H1 (cell line): ENCODE measurements at regions not wholly inside any gene's neighbourhood (a gene's known extent, or its start where the extent isn't known, plus 50 kb on each side); places are given as distances from the start of the nearest gene placed in this dataset.

Source experiments
- CTCF ChIA-PET: fragments of 300-600 bp; sonication (Branson Sonifier 250); formaldehyde crosslinking; loops from one replicate; lab custom pipeline; 2021; ENCODE audit not compliant: partially characterized antibody; lab: Charles Lee
- POLR2A ChIA-PET: fragments of 300-600 bp; sonication (Branson Sonifier 250); formaldehyde crosslinking; loops from one replicate; lab custom pipeline; 2021; ENCODE audit warnings: inconsistent platforms; ENCODE audit not compliant: partially characterized antibody; lab: Charles Lee
- DNase-seq, 2 experiments: peaks; one replicate each; pipeline versions ENCODE4 v3.0.0 to v3.0.0-alpha.2; 2010 to 2022; ENCODE audit warnings: low spot score in 2 of 2, low read depth in 1 of 2, mixed read lengths in 1 of 2
- FAIRE-seq: peaks from 2 replicates; lab custom pipeline; 2011; peaks lifted over from hg19 to GRCh38; lab: Jason Lieb, UNC
- H2AFZ ChIP-seq: 2 replicates; pipeline ENCODE4 v1.8.1; 2012; ENCODE audit warnings: low read length, inconsistent platforms
- H2AK5ac ChIP-seq: 2 replicates; pipeline ENCODE4 v1.6.1; 2013; ENCODE audit warnings: low read depth, low read length
- H2BK120ac ChIP-seq: replicated peaks from 2 replicates; pipeline ENCODE3; 2013; ENCODE audit warnings: low read depth, low read length, inconsistent platforms
- H2BK12ac ChIP-seq: 2 replicates; pipeline ENCODE4 v1.6.1; 2013; ENCODE audit warnings: low read depth, low read length
- H2BK15ac ChIP-seq: 2 replicates; pipeline ENCODE4 v1.6.1; 2013; ENCODE audit warnings: low read length
- H2BK20ac ChIP-seq: 2 replicates; pipeline ENCODE4 v1.6.1; 2013; ENCODE audit warnings: low read length
- H2BK5ac ChIP-seq: 2 replicates; pipeline ENCODE4 v1.6.1; 2013; ENCODE audit warnings: low read depth, low read length
- H3K14ac ChIP-seq: 2 replicates; pipeline ENCODE4 v1.6.1; 2013; ENCODE audit warnings: inconsistent platforms; ENCODE audit not compliant: insufficient read length
- H3K18ac ChIP-seq: 2 replicates; pipeline ENCODE4 v1.6.1; 2013; ENCODE audit warnings: low read length; ENCODE audit errors: extremely low read depth
- H3K23ac ChIP-seq: 2 replicates; pipeline ENCODE4 v1.6.1; 2013; ENCODE audit warnings: inconsistent platforms; ENCODE audit not compliant: insufficient read length
- H3K23me2 ChIP-seq: 2 replicates; pipeline ENCODE4 v1.6.1; 2013; ENCODE audit warnings: low read depth, low read length
- H3K27ac ChIP-seq: 2 replicates; pipeline ENCODE4 v1.6.1; 2011; ENCODE audit warnings: low read depth, low read length, inconsistent platforms
- H3K27me3 ChIP-seq, 4 experiments: replicated peaks in 1 of 4; 1 replicate in 1 of 4; 2 replicates in 3 of 4; pipeline versions ENCODE4 v1.6.1 to v1.8.1; 2011 to 2013; ENCODE audit warnings: low read length in 3 of 4, mild to moderate bottlenecking in 3 of 4, inconsistent platforms in 2 of 4, mixed read lengths in 2 of 4, moderate library complexity in 1 of 4; ENCODE audit not compliant: control insufficient read depth in 3 of 4, insufficient read depth in 3 of 4; ENCODE audit errors: extremely low read depth in 1 of 4
- H3K36me3 ChIP-seq, 4 experiments: 2 replicates each; pipeline versions ENCODE4 v1.6.1 to v1.8.1; 2011 to 2013; ENCODE audit warnings: mild to moderate bottlenecking in 4 of 4, low read length in 3 of 4, moderate library complexity in 2 of 4, control low read depth in 1 of 4, inconsistent platforms in 1 of 4; ENCODE audit not compliant: insufficient read depth in 4 of 4, control insufficient read depth in 2 of 4
- H3K4ac ChIP-seq: replicated peaks from 2 replicates; pipeline ENCODE3; 2013; ENCODE audit warnings: low read length, low read depth, mixed read lengths, inconsistent platforms; ENCODE audit not compliant: insufficient read length
- H3K4me1 ChIP-seq, 4 experiments: replicated peaks in 1 of 4; 1 replicate in 1 of 4; 2 replicates in 3 of 4; pipeline versions ENCODE4 v1.6.1 to v1.8.1; 2011 to 2013; ENCODE audit warnings: low read length in 3 of 4, inconsistent platforms in 2 of 4, mixed read lengths in 1 of 4; ENCODE audit not compliant: insufficient read depth in 4 of 4, control insufficient read depth in 3 of 4
- H3K4me2 ChIP-seq, 2 experiments: 2 replicates each; pipeline versions ENCODE4 v1.6.1 to v1.8.1; 2011 to 2013; ENCODE audit warnings: low read depth in 2 of 2, low read length in 2 of 2, control low read depth in 1 of 2, inconsistent platforms in 1 of 2, mild to moderate bottlenecking in 1 of 2; ENCODE audit not compliant: insufficient read depth in 1 of 2
- H3K4me3 ChIP-seq, 4 experiments: fragments of 200-600, 300-600 bp in 1 of 4; sonication (generic), shearing (Covaris generic), sonication (Bioruptor Twin) in 1 of 4; 2 replicates each; pipeline versions ENCODE4 v1.5.1 to v1.8.1; 2011 to 2016; ENCODE audit warnings: low read length in 4 of 4, low read depth in 3 of 4, control low read depth in 2 of 4, inconsistent platforms in 2 of 4, mild to moderate bottlenecking in 2 of 4, mixed read lengths in 1 of 4, moderate library complexity in 1 of 4; ENCODE audit not compliant: insufficient read depth in 2 of 4; ENCODE audit errors: extremely low read depth in 1 of 4
- H3K56ac ChIP-seq: replicated peaks from 2 replicates; pipeline ENCODE3; 2013; ENCODE audit warnings: low read depth, mild to moderate bottlenecking, mixed read lengths, low read length, inconsistent platforms; ENCODE audit not compliant: insufficient read length
- H3K79me1 ChIP-seq: 2 replicates; pipeline ENCODE4 v1.6.1; 2013; ENCODE audit warnings: low read depth, low read length, control low read depth
- H3K79me2 ChIP-seq, 2 experiments: 2 replicates each; pipeline versions ENCODE4 v1.6.1 to v1.8.1; 2012 to 2013; ENCODE audit warnings: low read length in 2 of 2, mild to moderate bottlenecking in 2 of 2, inconsistent platforms in 1 of 2; ENCODE audit not compliant: insufficient read depth in 2 of 2, control insufficient read depth in 1 of 2
- H3K9ac ChIP-seq, 4 experiments: replicated peaks in 1 of 4; 1 replicate in 1 of 4; 2 replicates in 3 of 4; pipeline versions ENCODE4 v1.6.1 to v1.8.1; 2011 to 2013; ENCODE audit warnings: low read depth in 3 of 4, low read length in 3 of 4, control low read depth in 2 of 4, mild to moderate bottlenecking in 2 of 4, moderate library complexity in 2 of 4, inconsistent platforms in 1 of 4; ENCODE audit errors: extremely low read depth in 1 of 4
- H3K9me3 ChIP-seq, 2 experiments: 2 replicates each; pipeline versions ENCODE4 v1.6.1 to v1.8.1; 2012 to 2013; ENCODE audit warnings: mild to moderate bottlenecking in 2 of 2, moderate library complexity in 2 of 2, control low read depth in 1 of 2, inconsistent platforms in 1 of 2, low read depth in 1 of 2, low read length in 1 of 2, mixed read lengths in 1 of 2; ENCODE audit not compliant: insufficient read depth in 2 of 2
- H4K20me1 ChIP-seq, 2 experiments: replicated peaks in 1 of 2; 2 replicates each; pipeline versions ENCODE3 to v1.8.1; 2011 to 2013; ENCODE audit warnings: inconsistent platforms in 2 of 2, low read length in 2 of 2, mild to moderate bottlenecking in 1 of 2; ENCODE audit not compliant: insufficient read depth in 2 of 2, control insufficient read depth in 1 of 2
- H4K5ac ChIP-seq: 2 replicates; pipeline ENCODE4 v1.6.1; 2013; ENCODE audit warnings: low read length, low read depth, mixed read lengths, inconsistent platforms; ENCODE audit not compliant: insufficient read length
- H4K8ac ChIP-seq: 2 replicates; pipeline ENCODE4 v1.8.0; 2013; ENCODE audit warnings: mild to moderate bottlenecking, moderate library complexity, low read length, inconsistent platforms; ENCODE audit not compliant: insufficient read depth; ENCODE audit errors: extremely low read depth
- H4K91ac ChIP-seq: replicated peaks from 2 replicates; pipeline ENCODE3; 2013; ENCODE audit warnings: low read length, mixed read lengths, inconsistent platforms; ENCODE audit not compliant: insufficient read length
- BCL11A ChIP-seq, 2 experiments: IDR thresholded peaks; one replicate each; pipeline ENCODE4 v1.6.1; 2011; ENCODE audit warnings: low read depth in 2 of 2, low read length in 2 of 2, mild to moderate bottlenecking in 2 of 2
- WGBS, 2 experiments: shearing (Covaris generic) in 1 of 2; methylation state at CpG; one replicate each; pipeline versions ENCODE4 v1.1.6 to v1.1.7; 2013 to 2015; ENCODE audit warnings: low lambda C conversion rate in 2 of 2, mixed read lengths in 2 of 2, inconsistent platforms in 1 of 2, low coverage in 1 of 2, missing lambda C conversion rate in 1 of 2; ENCODE audit not compliant: insufficient replicate concordance in 2 of 2, insufficient coverage in 1 of 2, insufficient read length in 1 of 2; ENCODE audit errors: extremely low coverage in 1 of 2, missing lambda C conversion rate in 1 of 2; 5-methylcytosine and 5-hydroxymethylcytosine counted together

DNA sequence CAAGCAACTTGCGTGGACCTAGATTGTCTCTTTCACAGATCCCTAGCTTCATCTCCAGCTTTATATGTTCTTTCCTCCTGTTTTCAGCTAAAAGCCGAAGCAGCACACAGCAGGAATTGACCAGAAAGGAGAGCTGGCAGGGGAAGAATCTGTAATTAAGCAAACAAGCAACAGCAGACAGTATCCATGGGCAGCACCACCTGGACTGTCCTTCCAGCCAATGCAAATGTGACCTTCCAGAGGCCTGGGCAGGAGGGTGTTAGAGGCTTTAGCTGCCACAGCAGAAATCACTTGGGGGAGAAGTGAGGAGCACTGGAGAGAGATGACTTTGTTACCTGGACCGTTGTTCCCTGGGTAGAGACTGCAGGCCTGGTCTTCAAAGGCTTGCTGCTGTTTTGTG is 427.6 kb upstream of the GOT2 start:
- no peak for FAIRE-seq
- CTCF ChIA-PET: interaction anchor here (0.6 kb wide), 1 partner anchor 769 kb away, joined by 3 read pairs; no protein-coding TSS in a partner anchor
- no peak overlapping the region for H3K23ac ChIP-seq
- no peaks in the 10 kb centered on the region for H3K27me3 ChIP-seq
- no peak for DNase-seq
- no peak overlapping the region for H2BK15ac ChIP-seq
- peaks cover 0 to 4% (median 0%) of the 10 kb centered on the region in 4 experiments; a peak in 1 of 7 replicates for H3K4me1 ChIP-seq
- no peak overlapping the region for H4K91ac ChIP-seq
- no peak overlapping the region for H2BK120ac ChIP-seq
- no peak overlapping the region for H3K4me2 ChIP-seq
- H3K23me2 ChIP-seq: no peaks in the 10 kb centered on the region
- H2BK20ac ChIP-seq: no peak overlapping the region
- H3K79me2 ChIP-seq: no peaks in the 10 kb centered on the region
- POLR2A ChIA-PET: no interaction called here
- H4K8ac ChIP-seq: no peak overlapping the region
- H3K27ac ChIP-seq: no peak overlapping the region
- no peak overlapping the region; the same call in 1 of the 2 replicates for H2BK12ac ChIP-seq
- no peak for TF ChIP-seq BCL11A (IDR thresholded peaks at IDR 0.05; ENCODE audit: low read depth in 2 of 2, low read length in 2 of 2)
- no peaks in the 10 kb centered on the region for H3K9me3 ChIP-seq
- H3K4ac ChIP-seq: no peak overlapping the region
- H3K36me3 ChIP-seq: no peaks in the 10 kb centered on the region
- H2AFZ ChIP-seq: peak overlapping the region; percentile 38; the same call in 1 of the 2 replicates
- no peak overlapping the region; the same call in 1 of the 2 replicates for H3K18ac ChIP-seq
- H2BK5ac ChIP-seq: no peak overlapping the region
- no peaks in the 10 kb centered on the region for H4K20me1 ChIP-seq
- WGBS, 2 experiments: 94% methylated on average over 3 of the region's 3 CpGs; no CpG with 5 or more reads in 1 of the 2 experiments
- H3K14ac ChIP-seq: no peak overlapping the region
- H3K4me3 ChIP-seq: no peak overlapping the region
- no peak overlapping the region for H2AK5ac ChIP-seq
- H4K5ac ChIP-seq: no peak overlapping the region
- H3K56ac ChIP-seq: no peak overlapping the region
- no peaks in the 10 kb centered on the region for H3K79me1 ChIP-seq
- H3K9ac ChIP-seq: no peak overlapping the region
